GM18858 (cell line): ENCODE measurements at regions not wholly inside any gene's neighbourhood (a gene's known extent, or its start where the extent isn't known, plus 50 kb on each side); places are given as distances from the start of the nearest gene placed in this dataset.

Source experiments
- ATAC-seq: cut with Tn5 transposase; IDR thresholded peaks from one replicate; pipeline ENCODE4 v1.9.1; 2021; ENCODE audit not compliant: unreplicated experiment

DNA sequence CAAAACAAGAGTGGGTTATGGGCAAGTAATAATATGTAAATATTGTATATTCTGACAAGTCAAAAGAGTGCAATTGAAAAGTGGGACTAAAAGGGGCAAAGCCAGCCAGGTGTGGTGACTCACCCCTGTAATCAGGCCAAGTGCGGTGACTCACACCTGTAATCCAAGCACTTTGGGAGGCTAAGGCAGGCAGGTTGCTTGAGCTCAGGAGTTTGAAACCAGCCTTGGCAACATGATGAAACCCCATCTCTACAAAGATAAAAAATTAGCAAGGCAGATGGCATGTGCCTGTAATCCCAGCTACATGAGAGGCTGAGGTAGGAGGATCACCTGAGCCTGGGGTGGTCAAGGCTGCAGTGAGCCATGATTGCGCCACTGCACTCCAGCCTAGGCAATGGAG, 304.0 kb downstream of the HHIPL2 start:
- ATAC-seq: no peak

DNA sequence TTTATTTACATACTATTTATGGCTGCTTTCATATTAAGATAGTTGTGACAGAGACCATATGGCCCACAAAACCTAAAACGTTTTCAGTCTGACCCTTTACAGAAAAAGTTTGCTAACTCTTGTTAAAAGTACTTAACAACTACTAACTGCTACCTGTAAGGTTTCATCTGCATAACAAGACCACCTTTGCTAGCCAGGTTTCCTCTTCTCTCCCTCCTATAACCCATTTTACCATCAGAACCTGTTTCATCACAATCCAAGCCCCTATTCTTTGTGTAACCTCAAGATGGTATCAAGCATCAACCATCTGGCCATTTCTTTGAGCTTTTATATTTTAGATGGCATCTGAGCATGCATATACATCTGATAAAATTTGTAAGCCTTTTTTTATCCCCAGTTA, 305.4 kb downstream of the HHIPL2 start:
- no peak for ATAC-seq

DNA sequence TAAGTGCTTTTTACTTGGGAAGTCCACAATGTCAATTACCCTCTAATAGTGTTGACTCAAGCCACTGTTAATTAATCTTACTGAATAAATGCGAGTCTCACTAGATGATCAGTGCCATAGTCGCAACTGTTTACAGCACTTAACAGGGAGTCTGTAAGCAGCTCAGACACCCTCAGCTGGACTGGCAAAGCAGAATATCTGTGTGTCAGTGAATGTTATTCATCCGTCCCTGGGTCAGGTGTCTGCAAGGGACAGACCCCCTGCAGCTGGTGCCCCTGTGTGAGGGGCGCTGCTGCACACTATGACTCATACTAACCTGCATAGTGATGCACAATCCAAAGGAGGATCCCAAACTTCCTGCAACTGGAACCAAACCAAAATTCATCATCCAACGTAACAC, 306.5 kb downstream of the HHIPL2 start:
- no peak for ATAC-seq

DNA sequence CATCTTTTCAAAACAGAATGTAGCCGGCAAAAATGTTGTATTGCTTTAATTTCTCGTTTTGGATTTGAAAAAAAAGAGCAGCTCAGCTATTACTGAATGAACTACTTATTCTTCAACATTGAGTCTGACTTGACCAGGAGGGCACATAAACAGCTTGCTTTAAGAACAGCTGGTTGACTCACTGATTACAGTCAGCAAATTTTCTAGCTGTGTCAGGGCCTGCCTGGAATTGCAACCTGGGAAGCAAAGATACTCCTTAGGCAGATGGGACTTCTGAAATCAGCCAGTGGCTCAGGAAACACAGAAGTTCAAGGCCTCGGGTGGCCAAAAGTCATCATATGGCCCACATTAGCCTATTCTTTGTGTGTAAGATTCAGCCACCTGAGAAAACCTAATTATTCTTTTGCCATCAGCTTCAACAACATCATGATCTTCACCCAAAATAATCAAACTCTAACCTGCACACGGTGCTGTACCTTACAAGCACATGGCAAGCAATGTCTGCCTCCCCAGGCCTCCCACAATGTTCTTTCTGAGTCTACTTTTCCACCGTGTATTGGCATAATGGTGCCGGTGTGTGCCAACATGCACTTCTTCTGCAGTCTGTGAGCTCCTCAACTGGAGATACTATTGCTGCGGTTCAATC, 307.2 kb downstream of the HHIPL2 start:
- ATAC-seq: no peak

DNA sequence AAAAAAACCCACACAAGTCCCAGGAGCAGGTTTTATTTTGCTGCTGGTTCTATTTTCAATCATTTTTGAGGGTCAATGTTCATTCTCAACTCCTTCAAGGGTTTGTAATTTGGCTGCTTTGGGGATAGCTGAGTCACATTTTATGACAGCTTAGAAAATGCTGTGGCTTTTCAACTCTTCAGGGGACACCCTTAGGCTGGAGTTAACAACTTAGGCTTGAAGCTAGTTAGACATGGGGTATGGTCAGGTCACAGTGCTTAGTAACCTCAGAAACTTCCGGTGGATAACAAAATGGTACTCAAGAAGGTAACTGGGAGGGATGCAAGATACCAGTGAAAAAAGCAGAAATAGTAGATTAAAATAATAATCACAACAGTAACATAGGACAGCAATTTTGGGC, 308.8 kb downstream of the HHIPL2 start:
- no peak for ATAC-seq

DNA sequence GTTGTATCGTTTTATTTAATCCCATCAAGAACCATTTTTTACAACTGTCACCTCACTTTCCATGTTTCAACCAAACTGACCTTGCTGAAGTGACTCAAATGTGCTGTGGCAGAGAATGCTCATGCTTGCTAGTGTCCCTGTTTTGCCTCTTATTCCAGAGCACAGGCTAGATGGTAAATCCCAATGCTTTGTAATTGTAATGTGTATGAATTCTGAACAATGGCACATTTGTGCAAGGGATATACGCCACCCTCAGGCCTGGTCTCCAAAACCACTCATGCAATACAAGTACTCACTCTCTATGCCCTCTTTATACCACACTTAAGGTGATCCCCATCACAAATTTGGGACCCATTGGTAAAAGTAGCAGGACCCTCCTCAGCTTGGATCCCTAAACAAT, 313.6 kb downstream of the HHIPL2 start:
- ATAC-seq: no peak

DNA sequence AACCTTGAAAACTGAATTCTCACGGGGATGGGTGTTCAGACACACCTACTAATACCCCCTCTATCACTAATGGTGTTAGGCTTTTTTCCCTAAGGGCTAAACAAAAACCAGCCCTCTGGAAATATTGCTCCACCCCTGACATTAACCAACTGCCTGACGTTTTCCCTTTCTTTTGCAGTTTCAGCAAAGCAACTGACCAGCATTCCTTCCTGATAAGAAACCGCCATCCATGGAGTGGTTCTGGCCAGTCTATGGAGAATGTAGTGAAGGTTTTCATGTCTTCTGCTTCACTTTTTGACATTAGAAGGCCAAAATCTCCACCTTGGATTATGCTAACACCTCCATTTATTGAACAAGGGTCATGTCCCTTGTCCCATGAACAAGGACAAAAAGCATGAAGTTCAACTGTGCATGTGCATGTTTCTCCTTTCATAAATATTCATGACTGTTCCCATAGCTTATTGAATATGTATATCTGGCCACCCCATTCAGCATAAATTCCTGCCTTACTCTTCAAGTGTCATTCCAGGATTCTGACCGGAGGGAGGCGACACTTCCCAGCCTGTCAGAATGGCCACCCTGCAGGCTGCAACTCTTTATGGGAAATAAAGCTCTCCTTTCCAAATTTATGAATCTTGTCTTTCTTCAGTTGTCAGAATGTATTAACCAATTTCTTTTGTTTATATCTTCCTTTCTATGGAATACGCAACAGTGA, 314.3 kb downstream of the HHIPL2 start:
- no peak for ATAC-seq

DNA sequence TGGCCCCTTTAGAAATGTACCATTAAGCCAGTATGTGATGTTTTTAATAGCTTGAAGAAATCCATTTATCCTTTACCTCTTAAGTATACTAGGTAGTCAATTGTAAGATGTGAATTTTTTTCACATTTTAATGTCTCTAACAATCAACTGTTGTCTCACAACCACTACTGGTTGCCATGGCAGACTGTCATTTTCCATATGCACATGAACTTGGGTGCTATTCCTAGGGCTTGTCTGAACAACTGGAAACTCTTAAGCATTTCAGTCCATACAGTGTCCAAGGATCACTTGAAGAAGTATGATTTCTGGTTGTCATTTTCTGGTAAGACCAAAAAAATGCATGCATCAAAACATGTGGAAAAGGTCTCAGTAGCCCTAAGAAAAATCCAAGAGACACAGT, 315.1 kb downstream of the HHIPL2 start:
- ATAC-seq: no peak

DNA sequence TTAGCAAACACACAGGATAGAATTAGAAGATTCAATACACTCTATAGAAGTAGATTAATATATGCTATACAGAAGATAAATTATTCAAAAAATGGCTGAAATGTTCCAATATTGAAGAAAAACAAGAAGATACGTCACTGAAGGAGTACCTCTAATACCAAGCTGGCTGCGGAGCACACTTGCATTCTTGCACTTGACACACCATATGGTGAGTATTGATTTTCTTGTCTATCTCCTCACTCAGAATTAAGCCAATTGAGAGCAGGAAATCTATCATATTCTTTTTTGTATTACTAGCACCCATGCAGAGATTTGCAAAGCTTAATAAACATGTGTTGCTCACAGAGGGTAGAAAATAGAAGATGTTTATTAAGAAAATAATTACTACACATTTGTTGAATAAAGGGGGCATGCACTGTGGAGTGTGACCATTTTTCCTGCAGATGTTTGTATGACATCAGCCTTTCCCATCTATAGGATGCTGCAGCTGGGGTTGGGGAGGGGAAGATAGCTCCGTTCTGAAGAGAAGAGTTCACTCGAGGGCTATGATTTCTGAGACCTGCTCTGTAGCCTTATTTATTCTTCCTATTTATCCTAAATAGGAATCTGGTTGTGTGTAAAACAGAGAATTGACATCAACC, 318.1 kb downstream of the HHIPL2 start:
- no peak for ATAC-seq

DNA sequence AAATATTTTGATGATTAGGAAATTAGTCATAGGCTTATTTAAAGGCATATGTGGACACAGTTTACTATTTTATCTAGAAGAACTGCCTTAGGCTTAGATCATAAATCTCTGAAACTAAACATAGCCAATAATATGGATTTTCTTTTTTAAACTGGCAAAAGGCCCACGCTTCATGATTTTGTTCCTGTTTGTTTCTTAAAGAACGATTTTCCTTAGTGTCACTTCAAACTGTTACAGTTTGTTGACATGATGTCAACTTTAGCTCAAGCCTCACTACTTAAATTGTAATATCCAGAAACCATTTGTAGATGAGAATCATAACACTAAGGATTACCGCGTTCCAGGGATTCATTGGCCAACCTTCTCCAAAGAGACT, 322.6 kb downstream of the HHIPL2 start:
- no peak for ATAC-seq

DNA sequence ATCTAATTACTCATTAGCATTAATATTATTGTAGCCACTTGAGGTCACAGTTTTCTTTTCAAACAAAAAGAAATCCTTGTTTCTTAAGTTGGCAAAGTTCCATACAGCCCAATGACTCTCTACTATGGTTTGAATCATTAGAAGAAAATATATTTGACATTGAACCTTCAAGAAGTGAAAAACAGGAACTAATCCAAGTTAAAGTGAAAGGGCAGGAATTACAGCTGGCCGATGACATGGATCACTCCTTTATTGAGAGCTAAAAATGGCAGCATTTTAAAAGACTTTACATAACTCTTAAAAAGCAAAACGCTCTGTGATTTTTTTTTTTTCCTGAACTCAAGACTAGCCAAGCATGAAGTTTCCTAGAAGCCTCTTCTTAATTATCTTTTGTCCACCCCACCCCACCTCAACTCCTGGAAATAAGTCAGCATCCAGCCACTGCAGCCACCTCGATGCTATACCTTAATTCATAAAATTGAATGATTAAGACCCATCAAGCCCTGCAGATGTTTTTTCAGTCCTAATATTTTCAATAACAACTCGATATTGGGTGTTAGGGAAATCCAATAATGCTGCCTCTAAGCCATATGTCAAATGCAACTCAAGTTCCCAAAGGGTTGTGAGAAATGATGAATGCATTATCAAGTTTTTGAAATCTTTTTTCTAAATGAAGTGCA, 323.1 kb downstream of the HHIPL2 start:
- ATAC-seq: no peak

DNA sequence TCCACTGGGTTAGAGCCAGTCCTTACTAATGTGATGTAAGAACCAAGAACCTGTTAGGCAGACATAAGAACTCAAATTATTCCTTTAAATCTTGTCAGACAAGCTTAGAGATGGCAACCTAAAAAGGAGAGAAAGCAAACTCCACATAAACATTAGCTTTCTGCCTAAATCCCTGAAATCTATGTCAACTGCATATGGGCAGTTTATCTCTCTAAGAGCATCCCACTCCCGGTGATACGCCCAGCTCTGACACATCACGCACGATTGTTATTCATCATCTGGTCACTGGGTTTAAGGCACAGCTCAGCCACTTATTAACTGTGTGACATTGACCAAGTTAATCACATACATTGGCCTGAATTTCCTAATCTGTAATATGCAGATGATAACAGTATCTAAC, 323.7 kb downstream of the HHIPL2 start:
- ATAC-seq: no peak

DNA sequence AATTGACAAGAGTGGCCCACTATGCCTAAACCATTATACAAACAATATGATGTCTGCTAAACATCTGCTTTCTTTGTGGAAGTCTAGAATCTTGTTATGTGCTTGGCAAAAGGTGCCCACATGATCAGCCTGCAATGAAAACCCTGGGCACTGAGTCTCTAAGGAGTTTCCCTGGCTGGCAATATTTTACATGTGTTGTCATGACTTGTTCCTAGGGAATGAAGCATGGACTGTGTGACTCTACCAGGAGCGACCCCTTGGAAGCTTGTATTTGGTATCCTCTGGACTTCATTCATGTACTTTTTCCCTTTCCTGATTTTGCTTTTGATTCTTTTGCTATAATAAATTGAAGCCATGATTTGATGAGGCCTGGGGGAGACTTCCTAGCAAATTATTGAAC, 324.9 kb downstream of the HHIPL2 start:
- ATAC-seq: no peak

DNA sequence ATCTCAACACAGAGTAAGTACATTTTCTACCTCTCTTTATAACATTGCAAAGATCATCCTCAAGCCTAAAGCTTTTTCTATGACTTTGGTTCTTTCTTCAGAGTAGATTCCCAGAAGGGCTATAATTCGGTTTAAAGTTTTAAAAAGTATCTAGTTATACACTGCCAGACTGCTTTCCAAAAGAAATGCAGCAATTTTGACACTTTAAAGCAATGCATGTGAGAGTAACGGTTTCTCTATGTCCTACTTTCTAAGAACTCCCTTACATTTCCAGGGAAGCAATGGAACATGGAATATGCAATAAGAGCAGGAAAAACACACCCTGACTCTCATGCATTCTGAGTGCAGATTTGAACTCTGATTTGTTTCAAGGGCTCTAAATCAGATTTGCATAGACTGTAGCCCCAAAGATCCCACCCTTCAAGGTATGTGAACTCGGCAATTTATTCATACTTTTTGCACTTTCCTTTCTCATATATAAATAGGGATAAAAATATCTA, 331.6 kb downstream of the HHIPL2 start:
- ATAC-seq: no peak

DNA sequence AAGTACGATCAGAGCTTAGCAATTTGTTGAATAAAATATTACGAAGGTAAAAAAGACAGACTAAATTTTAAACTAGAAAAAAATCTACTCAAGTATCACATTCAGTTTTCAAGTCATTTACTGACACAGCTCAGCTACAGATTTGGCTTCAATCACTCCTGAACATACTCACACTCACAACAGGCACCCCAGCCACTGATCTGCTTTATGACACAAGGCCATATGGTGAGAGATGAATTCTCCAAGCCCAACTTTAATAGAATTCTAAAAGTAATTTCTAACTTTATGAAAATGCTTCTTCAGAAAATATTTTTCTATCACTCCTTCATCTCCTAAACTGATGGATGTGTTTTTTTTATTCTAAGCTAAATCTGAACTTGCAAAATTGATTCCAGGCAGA, 337.1 kb downstream of the HHIPL2 start:
- no peak for ATAC-seq

DNA sequence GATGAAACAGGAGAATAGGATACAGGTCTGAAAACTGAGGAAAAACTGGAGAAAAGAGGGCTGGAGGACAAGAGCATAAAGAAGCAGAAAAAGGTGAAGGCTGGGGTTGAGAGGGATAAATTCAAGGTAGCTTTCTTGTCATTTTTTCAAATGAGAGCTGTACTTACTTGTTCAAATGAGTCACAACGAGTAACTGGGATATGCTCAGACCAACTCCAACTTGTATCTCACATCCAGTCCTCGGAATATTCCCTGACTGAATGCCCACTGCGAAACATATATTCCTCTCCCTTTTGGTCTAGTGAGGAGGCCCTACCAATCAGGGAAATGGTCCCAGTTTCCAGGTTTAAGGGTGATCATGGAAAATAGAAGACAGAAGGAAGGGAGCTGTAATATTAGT, 343.4 kb downstream of the HHIPL2 start:
- ATAC-seq: no peak

DNA sequence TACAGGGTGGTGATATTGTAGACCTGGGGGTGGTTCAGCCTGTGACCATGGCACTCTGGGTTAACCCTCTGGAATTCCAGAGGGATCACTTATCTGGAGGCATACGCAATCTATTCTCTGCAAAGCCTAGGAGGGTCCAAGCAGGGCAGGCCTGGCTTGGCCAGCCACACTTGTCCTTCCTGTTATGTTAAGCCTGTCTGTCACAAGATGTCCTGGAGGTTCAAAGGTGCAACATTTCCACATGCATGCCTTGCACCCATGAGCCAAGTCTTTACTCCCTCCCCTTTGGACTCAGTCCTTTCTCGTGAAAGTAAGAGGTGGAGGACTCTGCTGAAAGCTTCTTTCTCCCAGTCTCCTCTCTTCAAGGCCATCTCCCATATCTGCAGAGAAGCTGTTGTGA, 345.1 kb downstream of the HHIPL2 start:
- ATAC-seq: no peak

DNA sequence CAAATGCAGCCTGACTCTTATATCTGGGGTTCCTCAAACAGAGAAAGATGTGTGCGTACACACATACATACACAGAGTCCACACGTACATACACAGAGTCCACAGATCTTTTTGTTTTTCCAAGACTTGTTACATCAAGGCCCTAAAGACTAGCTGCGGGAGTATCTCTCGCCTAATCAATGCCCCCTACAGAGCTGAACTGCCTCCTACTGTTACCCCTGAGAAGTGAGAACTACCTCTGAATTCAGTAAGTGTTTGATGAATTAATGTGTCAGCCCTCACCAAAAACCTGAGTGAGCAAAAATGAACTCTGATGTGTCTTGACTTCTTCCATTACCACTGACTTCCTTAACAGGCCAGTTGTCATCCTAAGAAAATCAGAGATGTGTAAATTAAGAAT, 351.2 kb downstream of the HHIPL2 start:
- no peak for ATAC-seq

DNA sequence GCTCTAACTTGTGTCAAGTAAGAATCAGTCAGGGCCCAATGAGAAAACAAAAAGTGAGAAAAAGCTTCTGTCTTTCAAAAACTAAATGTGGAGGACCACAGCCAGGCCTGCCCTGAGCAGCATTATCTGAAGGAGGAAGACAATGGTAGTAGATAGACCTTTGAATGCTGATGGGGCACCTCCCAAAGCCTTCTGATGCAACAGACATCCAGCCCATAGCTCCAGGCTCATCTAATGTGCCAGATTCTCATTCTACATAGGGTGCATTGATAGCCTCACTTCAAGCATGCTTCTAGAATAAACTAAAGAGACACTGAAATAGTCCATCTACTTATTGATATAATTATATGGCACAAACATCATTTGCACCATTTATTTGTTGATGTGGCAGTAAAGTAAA, 351.6 kb downstream of the HHIPL2 start:
- no peak for ATAC-seq

DNA sequence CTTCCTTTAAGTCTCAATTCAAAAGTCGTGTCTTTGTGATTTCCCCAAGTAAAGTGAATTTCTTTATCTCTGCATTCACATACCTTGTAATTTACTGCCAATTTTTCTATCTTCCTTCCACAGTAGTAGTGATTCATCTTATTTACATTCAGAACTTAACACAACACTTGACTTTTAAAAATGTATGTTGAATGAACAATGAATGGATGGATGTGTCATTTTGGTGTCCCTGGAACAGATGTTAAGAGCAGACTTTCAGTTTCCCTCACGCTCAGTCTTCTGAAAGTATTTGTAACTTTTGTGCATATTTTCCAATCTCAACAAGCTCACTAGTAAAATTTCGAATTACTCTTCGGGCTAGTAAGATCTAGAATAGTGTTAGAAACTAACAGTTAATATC, 352.0 kb downstream of the HHIPL2 start:
- no peak for ATAC-seq

DNA sequence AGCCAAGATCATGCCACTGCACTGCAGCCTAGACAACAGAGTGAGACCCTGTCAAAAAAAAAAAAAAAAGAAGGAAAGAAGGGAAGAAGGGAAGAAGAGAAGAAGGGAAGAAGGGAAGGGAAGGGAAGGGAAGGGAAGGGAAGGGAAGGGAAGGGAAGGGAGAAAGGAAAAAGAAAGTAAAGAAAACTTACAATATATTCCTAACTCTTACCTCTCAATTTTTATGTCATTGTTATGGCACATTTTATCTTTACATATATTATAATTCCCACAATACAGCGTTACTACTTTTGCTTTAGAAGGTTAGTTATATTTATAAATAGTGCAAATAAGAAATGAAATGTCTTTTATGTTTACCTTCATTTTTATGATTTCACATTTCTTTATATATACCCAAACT, 358.7 kb downstream of the HHIPL2 start:
- no peak for ATAC-seq
